GM21381 (cell line): ENCODE measurements at regions not wholly inside any gene's neighbourhood (a gene's known extent, or its start where the extent isn't known, plus 50 kb on each side); places are given as distances from the start of the nearest gene placed in this dataset.
"Not testable (repeated sequence)": the region's sequence is repeated elsewhere in the genome, so short reads cannot be mapped to it uniquely, and the experiment has no call there.

Experiments used
- ATAC-seq: cut with Tn5 transposase; IDR thresholded peaks from one replicate; pipeline ENCODE4 v1.9.1; 2021; ENCODE audit warnings: mild to moderate bottlenecking, moderate library complexity; ENCODE audit not compliant: unreplicated experiment

DNA sequence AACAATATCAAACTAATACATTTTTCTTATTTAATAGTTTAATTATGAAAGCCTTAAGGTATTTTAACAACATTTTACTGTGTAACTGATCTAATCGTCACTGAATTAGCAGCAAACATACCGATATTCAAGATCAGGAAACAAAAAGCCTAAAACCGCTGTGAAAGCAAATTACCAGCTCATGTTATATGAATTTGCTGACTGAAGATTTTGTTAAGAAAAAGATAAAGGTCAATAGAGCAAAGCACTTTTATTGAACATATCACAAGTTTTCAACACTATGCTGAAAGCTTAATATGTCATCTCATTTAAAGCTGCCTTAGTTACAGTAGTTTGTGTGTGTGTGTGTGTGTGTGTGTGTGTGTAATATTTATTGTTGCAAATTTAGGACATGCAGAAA is 1634.9 kb upstream of the NUDT12 start:
- no peak for ATAC-seq

DNA sequence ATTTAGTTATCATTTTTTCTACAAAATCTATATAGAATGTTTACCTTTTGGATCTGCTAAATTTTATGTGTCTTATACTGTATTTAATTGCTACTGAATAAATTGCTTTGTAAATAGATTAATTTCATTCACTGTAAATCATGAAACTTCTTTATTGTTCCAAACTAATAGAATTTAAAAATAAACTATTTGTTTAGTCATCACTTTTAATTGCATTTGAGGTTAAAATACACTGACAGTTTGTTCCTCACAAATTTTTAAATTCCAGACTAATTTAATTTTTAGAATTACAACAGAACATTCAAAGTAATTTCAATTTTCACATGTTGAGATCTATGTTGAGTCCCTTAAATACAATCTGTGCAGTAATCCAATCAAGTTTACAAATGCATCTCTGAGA is 1633.2 kb upstream of the NUDT12 start:
- no peak for ATAC-seq

DNA sequence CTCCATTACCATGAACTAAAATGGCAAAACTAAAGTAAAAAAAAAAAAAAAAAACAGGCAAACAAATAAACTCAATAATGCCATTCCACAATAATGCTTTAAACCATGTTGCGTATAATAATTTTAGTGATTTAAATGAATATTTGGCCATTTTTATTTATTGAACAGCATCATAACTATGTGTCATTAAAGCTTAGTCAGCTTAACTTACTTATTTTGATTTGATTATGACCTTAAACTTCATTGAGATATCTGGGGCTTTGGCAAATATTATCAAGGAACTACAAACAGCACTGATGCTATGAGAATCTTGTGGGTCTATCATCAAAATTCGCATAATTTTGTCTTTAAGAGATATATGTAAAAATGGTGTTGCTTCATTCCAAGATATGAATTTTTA is 1610.3 kb upstream of the NUDT12 start:
- ATAC-seq: no peak

DNA sequence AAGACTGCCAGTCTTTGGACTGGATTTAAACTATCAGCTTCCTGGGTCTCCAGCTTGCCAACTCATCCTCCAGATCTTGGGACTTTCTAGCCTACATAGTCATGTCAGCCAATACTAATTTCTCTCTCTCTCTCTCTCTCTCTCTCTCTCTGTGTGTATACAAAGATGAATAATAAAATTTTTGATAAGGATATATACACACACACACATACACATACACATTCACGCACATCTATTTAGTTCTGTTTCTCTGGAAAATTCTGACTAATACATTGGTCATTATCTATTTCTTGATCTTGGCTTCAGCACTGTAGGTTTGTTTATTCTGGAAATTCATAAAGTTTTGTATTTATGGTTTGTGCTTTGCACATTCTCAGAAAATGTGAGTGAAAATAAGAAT is 1606.2 kb upstream of the NUDT12 start:
- ATAC-seq: no peak

DNA sequence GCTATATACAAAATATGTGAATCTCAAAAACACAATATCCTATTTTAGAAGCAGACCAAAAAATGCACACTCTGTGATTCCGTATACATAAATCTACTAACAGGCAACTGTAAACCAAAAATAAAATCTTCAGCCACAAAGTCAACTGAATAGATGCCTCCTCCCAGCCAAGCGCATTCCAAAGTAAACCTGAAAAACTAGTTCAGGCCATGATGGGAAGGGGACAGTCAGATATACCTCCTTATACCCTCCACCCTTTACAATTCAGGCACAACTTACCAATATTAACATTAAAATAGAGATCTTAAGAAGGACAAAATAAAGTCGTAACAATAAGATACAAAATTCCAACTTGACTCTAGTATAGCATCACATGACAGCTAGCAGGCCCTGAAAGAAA is 1604.5 kb upstream of the NUDT12 start:
- no peak for ATAC-seq

DNA sequence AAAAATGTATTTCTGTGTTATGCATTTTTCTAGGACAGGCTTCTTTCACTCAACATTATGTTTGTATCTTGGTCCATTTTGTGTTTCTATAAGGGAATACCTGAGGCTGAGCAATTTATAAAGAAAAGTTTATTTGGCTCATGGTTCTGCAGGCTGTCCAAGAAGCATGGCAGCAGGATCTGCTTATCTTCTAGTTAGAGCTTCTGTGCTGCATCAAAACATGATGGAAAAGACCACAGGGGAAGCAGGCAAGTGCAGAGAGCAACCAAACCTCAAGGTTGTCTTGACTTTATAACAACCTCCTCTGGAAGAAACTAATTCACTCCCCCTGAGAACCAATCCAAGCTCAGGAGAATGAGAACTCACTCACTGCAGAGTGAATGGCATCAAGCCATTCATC is 1601.0 kb upstream of the NUDT12 start:
- no peak for ATAC-seq

DNA sequence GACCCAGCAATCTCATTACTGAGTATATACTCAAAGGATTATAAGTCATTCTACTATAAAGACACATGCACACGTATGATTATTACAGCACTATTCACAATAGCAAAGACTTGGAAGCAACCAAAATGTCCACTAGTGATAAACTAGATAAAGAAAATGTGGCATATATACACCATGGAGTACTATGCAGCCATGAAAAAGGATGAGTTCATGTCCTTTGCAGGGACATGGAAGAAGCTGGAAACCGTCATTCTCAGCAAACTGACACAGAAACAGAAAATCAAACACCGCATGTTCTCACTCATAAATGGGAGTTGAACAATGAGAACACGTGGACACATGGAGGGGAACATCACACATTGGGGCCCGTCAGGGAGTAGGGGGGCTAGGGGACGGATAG is 1600.0 kb upstream of the NUDT12 start:
- ATAC-seq: not testable (repeated sequence)

DNA sequence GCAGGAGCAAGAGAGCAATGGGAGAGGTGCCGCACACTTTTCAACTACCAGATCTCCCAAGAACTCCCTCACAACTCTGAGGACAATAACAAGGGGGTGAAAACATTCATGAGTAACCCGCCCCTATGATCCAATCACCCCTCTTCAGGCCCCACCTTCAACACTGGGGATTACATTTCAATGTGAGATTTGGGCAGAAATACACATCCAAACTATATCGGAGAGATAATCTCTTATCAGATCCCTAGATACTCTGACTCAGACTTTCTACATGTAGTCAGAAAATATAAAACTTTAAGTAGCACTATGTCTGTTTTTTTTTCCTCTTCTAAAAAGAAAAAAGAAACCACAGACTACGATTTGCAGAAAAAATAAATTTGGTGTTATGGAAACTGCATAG is 1595.9 kb upstream of the NUDT12 start:
- no peak for ATAC-seq

DNA sequence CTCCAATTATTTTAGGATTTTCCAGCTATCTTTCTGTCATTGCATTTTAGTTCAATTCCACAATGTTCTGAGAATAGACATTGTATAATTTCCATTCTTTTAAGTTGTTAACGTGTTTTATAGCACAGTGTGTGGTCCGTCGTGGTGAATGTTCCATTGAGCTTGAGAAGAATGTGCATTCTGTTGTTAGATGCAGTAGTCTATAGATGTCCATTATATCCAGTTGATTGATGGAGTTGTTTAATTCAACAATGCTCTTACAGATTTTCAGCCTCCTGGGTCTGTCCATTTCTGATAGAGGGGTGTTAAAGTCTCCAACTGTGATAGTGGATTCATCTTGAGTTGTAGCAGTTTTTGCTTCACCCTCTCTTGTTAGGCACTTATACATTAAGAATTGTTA is 1587.7 kb upstream of the NUDT12 start:
- ATAC-seq: no peak

DNA sequence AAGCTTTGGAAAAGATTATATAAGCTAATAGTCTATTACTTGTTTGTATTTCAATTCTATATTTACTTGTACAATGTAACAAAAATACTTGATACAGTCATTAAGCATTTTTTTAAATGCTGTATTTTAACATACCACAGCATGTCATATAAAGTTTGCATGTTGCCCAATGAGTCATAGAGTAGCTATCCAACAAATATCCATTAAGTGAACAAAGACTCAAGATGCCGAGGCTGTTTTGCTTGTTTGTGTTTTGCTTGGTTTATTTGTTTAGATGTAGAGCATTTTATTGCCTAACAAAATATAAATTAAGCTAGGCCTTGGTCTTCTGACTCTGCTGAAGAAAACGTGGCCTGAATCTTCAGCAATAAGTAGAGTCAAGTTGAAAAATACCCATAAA is 1584.3 kb upstream of the NUDT12 start:
- no peak for ATAC-seq

DNA sequence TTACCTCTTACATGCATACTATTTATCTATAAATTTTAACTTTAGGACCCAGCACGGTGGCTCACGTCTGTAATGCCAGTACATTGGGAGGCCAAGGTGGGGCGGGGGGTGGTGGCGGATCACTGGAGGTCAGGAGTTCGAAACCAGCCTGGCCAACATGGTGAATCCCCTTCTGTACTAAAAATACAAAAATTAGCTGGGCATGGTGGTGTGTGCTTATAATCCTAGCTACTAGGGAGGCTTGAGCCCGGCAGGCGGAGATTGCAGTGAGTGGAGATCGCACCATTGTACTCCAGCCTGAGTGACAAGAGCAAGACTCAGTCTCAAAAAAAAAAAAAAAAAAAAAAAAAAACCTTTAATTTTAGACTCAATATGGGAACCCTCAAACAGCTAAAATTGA is 1582.6 kb upstream of the NUDT12 start:
- no peak for ATAC-seq

DNA sequence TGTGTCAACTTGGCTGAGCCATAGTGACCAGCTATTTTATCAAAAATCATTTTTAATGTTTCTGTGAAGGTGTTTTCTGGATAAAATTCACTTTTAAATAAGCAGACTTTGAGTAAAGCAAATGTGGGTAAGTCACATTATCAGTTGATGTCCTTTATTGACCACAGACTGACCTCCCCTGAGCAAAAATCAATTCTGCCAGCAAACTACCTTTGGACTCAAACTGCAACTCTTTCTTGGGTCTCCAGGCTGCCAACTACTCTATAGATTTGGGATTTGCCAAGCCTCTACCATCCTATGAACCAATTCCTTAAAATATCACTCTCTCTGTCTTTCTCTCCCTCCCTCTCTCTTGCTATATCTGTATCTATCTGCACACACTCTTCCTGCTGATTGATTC is 1571.7 kb upstream of the NUDT12 start:
- no peak for ATAC-seq

DNA sequence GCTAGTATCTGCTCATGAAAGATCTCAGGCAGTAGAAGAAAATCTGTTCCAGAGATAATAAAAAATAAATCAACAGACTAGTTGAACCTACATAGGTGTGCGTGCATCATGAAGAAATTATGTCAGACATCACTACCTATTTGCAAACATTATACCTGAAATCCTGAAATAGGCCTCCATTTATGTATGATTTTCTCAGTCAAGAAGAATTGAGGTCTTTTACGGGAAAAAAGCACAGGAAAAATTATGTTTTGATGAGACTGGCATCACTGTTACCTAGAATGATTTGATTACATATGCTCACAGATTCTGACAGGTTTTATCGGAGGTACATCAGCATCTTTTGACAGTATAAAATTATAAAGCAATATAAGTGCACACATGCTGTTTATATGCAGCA is 1570.5 kb upstream of the NUDT12 start:
- ATAC-seq: no peak

DNA sequence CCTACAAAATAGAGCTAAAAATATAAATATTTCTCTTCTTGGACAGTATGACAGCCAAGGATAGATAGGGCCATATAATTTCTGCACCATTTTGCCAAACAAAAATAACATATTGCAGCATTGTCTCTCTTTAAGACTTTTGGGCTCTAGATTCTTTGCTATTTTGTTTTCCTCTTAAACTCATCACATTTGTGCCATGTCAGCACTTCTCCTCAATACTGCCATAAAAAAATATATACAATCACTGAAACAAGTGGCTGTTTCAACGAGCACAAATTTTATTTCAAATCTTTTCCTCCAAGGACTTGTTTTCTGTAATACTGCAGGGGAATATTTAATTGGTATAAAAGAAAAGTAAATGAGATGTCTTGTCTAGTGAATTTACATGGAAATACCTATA is 1570.0 kb upstream of the NUDT12 start:
- no peak for ATAC-seq

DNA sequence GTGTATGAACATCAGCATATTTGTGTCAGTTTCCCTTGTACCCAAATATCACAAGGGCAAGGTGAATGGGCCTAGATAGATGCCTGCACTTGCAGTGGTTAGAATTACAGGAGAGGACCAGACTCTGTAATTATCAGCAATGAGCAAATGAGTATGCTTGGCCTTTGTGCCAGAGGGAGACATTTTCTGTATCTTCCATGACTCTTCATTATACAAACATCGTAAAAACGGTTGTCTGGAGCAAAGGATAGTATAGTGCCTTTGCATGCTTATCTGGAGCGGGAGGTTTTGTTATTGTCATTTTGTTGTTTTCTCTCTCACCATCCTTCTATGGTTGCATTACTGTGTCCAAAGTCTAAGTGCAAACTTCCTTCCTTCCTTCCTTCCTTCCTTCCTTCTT is 1568.5 kb upstream of the NUDT12 start:
- ATAC-seq: no peak

DNA sequence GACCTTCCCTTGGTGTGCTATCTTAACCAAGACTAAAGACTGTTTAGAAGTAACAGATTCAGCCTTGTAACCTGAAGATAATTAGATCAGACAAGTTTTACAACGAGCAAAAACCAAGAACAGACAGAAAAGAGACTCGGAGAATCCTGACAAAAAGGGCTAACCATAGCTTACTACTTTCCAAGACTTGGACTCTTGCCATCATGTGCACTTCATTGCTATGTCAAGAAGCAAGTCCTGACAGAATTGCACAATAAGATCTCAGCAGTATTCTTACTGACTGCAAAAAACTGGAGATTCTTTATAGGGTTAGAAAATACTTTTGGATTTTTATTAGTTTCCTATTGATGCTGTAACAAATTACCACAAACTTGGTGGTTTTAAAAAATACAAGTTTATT is 1539.0 kb upstream of the NUDT12 start:
- no peak for ATAC-seq

DNA sequence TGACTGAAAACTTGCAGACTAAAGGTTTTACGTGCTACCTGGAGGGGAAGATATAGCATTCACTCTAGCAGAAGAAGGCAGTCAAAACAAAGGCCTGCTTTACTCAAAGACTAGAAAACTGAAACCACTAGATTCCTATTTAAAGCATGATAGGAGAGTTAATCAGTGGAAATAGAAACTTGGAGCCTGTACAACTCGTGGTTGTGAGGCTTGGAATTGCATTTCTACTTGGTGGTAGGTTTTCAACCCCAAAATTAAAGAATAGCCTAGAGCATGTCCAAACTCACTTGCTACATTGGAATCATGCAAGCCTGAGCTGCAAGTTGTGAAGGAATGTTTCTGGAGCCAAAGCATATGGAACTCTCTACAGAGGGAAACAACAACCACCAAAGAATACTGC is 1526.4 kb upstream of the NUDT12 start:
- no peak for ATAC-seq

DNA sequence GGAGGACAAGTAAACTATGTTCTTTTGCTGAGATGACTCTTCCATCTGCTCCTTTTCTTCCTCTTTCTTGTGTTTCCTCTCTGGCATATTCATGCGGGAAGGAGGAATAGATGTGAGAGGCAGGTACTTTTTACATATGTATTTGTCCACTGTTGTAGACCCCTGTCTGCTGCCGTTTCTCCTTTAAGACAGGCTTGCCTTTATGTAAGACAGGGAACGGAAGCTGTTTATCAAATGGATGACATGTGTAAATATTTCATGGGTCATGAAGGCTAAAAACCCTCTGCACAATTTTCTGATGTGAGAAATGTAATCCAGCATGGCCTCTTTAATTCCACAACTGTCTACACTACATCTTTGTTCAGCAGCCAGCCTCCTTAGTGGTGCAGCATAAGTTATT is 1525.5 kb upstream of the NUDT12 start:
- ATAC-seq: no peak

DNA sequence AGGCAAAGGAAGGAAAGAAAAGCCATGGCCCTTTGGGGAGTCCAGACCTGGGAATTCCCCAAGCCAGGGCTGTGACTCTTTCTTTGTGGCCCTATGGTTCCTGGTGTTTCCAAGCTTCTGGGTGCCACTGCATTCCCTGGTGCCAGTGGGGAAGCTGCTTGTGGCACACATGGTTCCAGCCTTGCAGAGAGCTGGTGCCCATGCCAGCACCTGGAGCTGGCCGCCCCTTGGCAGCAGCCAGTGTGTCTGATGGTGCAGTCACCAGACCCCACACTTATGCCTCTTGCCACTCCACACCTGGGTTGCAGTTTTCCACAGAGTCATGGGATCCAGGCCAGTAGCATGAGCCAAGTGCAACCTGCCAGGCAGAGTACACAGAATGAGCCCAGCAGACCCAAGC is 1495.3 kb upstream of the NUDT12 start:
- no peak for ATAC-seq

DNA sequence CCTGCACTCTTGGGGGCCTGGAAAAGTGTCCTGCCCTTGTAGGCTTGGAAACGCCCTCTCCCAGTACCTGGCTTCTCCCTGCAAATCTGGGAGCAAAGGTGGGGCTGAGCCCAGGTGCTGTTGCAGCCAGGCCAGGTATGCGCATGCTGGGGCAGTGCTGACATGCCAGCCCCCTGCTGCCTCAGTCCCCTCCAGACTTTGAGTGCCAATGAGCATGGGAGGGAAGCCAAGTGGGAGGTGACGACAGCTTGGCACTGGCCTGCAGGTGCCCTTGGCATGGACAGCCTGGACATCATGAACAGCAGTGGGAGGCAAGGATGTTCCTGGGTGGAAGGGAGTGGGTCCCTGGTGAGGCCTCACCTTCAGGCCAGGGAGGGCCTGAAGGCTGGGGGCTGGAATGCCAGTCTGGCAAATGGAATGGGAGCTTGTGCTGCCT is 1494.4 kb upstream of the NUDT12 start:
- ATAC-seq: no peak

DNA sequence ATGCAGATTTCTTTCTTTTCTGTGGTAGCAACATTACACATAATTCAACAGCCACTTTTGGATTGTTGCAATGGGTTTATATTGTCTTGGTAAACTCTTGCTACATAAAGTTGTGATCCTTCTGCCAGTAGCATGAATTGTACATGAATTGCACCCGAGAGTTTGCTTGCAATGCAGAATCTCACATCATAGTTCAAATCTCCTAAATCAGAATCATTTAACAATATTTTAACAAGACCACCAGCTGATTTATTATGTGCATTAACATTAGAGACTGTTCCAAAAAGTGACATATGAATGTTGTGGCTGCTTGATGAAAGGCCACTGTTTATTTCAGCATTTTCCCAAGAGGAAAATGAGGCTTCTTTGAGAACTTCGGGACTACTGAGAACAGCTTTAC is 1491.8 kb upstream of the NUDT12 start:
- ATAC-seq: no peak

DNA sequence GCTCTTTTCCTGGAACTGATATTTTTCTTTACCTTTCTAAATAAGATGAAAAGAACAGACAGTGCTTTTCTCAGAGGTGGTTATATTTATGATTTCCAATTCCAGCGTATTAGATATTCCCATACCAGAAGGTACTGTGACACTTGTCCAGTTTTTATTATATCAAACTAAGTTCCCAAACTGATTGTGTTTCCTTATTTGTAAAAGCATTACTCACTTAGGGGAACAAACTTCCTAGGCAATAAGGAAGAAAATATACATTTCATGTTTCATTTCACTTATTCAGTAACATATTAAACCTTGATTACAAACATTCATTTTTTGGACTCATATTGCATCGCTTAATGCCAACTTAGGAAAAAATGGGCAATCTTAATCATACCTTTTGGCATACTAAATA is 1480.0 kb upstream of the NUDT12 start:
- no peak for ATAC-seq

DNA sequence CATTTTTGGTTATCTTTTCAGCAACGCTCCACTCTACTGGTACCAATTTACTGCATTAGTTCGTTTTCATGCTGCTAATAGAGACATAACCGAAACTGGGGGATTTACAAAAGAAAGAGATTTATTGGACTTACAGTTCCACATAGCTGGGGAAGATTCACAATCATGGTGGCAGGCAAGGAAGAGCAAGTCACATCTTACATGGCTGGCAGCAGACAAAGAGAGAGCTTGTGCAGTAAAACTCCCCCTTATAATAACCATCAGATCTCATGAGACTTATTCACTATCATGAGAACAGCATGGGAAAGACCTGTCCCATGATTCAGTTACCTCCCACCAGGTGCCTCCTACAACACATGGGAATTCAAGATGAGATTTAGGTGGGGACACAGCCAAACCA is 1474.2 kb upstream of the NUDT12 start:
- ATAC-seq: not testable (repeated sequence)

DNA sequence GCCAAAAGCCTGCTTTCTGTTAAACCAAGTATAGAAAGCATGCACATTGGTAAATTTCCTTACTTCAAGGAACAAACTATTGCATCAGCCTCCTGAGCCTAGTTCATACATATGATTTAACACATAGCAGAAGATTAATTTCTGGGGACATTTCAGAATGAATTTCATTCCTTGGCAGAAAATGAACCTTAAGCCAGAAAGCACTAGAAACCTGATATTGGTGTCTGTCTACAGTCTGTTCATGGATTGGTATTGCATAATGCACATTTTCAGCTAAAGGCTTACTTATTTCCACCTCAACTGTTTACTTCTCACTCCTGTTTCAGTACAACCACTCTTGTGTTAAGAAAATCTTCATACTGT is 1471.8 kb upstream of the NUDT12 start:
- ATAC-seq: no peak
